Kidney epithelial cell (primary cell): ENCODE measurements at regions not wholly inside any gene's neighbourhood (a gene's known extent, or its start where the extent isn't known, plus 50 kb on each side); places are given as distances from the start of the nearest gene placed in this dataset.
"Not testable (repeated sequence)": the region's sequence is repeated elsewhere in the genome, so short reads cannot be mapped to it uniquely, and the experiment has no call there.

ENCODE experiments used
- DNase-seq: peaks from one replicate; pipeline ENCODE4 v3.0.0-alpha.2; 2010; ENCODE audit warnings: low read depth
- H3K27me3 ChIP-seq: 2 replicates; pipeline ENCODE4 v1.6.0; 2011; ENCODE audit warnings: low read length; ENCODE audit not compliant: control insufficient read depth, insufficient read depth
- H3K36me3 ChIP-seq: 2 replicates; pipeline ENCODE4 v1.5.1; 2011; ENCODE audit warnings: low read length; ENCODE audit not compliant: control insufficient read depth, insufficient read depth
- H3K4me3 ChIP-seq: 2 replicates; pipeline ENCODE4 v1.5.1; 2011; ENCODE audit warnings: low read depth, mild to moderate bottlenecking, control low read depth, low read length

- H3K36me3 ChIP-seq, DNase-seq, H3K4me3 ChIP-seq, H3K27me3 ChIP-seq: not testable (repeated sequence)
Measured at GRCh38 chr9:42341860-42342259, 158.4 kb downstream of the SPATA31A6 start.

GRCh38 chr9:42342297-42342696 is 158.8 kb downstream of the SPATA31A6 start:
- H3K27me3 ChIP-seq = not testable (repeated sequence)

GRCh38 chr9:42344508-42344907 is 161.0 kb downstream of the SPATA31A6 start:
- not testable (repeated sequence) for H3K27me3 ChIP-seq, H3K4me3 ChIP-seq, DNase-seq, H3K36me3 ChIP-seq

More at GRCh38 chr9:42342297-42342696, 158.8 kb downstream of the SPATA31A6 start:
- not testable (repeated sequence) for H3K36me3 ChIP-seq, H3K4me3 ChIP-seq, DNase-seq

- DNase-seq, H3K36me3 ChIP-seq, H3K4me3 ChIP-seq, H3K27me3 ChIP-seq: not testable (repeated sequence)
Measured at GRCh38 chr9:42346916-42347315, 163.5 kb downstream of the SPATA31A6 start.

- not testable (repeated sequence) for H3K36me3 ChIP-seq, H3K4me3 ChIP-seq, H3K27me3 ChIP-seq, DNase-seq
Measured at GRCh38 chr9:42349181-42349580, 165.7 kb downstream of the SPATA31A6 start.

- not testable (repeated sequence) for H3K36me3 ChIP-seq, H3K27me3 ChIP-seq, DNase-seq, H3K4me3 ChIP-seq
Measured at GRCh38 chr9:42350412-42350811, 167.0 kb downstream of the SPATA31A6 start.

GRCh38 chr9:42357604-42358373 is 174.3 kb downstream of the SPATA31A6 start:
- peak overlapping the region; percentile 11 for H3K4me3 ChIP-seq
- H3K27me3 ChIP-seq, DNase-seq, H3K36me3 ChIP-seq: not testable (repeated sequence)

- H3K27me3 ChIP-seq, H3K36me3 ChIP-seq, DNase-seq, H3K4me3 ChIP-seq: not testable (repeated sequence)
Measured at GRCh38 chr9:42358626-42359247, 175.3 kb downstream of the SPATA31A6 start.

- not testable (repeated sequence) for DNase-seq, H3K27me3 ChIP-seq, H3K4me3 ChIP-seq, H3K36me3 ChIP-seq
Measured at GRCh38 chr9:42364410-42365243, 181.2 kb downstream of the SPATA31A6 start.

- H3K4me3 ChIP-seq = not testable (repeated sequence)
- DNase-seq = peak; percentile 29
Measured at GRCh38 chr9:42365244-42365945, 181.9 kb downstream of the SPATA31A6 start.

GRCh38 chr9:42368279-42368881 is 184.9 kb downstream of the SPATA31A6 start:
- H3K27me3 ChIP-seq, DNase-seq, H3K4me3 ChIP-seq, H3K36me3 ChIP-seq: not testable (repeated sequence)

More at GRCh38 chr9:42365244-42365945, 181.9 kb downstream of the SPATA31A6 start:
- H3K36me3 ChIP-seq, H3K27me3 ChIP-seq: not testable (repeated sequence)

- DNase-seq, H3K27me3 ChIP-seq, H3K36me3 ChIP-seq, H3K4me3 ChIP-seq: not testable (repeated sequence)
Measured at GRCh38 chr9:42370172-42370571, 186.7 kb downstream of the SPATA31A6 start.

GRCh38 chr9:42371417-42371816 is 188.0 kb downstream of the SPATA31A6 start:
- DNase-seq, H3K27me3 ChIP-seq, H3K4me3 ChIP-seq, H3K36me3 ChIP-seq: not testable (repeated sequence)
